ENCODE measurements at regions not wholly inside any gene's neighbourhood (a gene's known extent, or its start where the extent isn't known, plus 50 kb on each side); places are given as distances from the start of the nearest gene placed in this dataset.

GRCh38 chr16:52379551-52379950 is 167.4 kb downstream of the TOX3 start:
- peaks cover 3% of the 10 kb centered on the region; the same call in 1 of the 2 replicates for H3K9me2 ChIP-seq (ENCODE audit: insufficient read depth)
- no peaks in the 10 kb centered on the region for H3K79me2 ChIP-seq (replicated peaks; ENCODE audit: insufficient read depth)
- H3K4me2 ChIP-seq, result no peak overlapping the region
- ATAC-seq (no peak), DNase-seq (ENCODE audit: low spot score) (no peak)
- no peaks in the 10 kb centered on the region for H3F3A ChIP-seq (replicated peaks; ENCODE audit: low read depth)
- Mint-ChIP-seq H3K27me3 (ENCODE audit: insufficient read depth, low read depth, poor library complexity) (no peaks in the 10 kb centered on the region), H3K36me3 (ENCODE audit: low read depth) (no peaks in the 10 kb centered on the region), H3K4me1 (peaks cover 15% of the 10 kb centered on the region), H3K4me3 (no peak overlapping the region), H3K27ac (no peak overlapping the region), H3K9me3 (no peaks in the 10 kb centered on the region)
- H3K27ac ChIP-seq (ENCODE audit: low read depth), result no peak overlapping the region
- no peaks in the 10 kb centered on the region for H3K27me3 ChIP-seq (ENCODE audit: insufficient read depth)
- H3K4me1 ChIP-seq (ENCODE audit: insufficient read depth), result no peaks in the 10 kb centered on the region
- H4K20me1 ChIP-seq (replicated peaks; ENCODE audit: insufficient read depth), result no peaks in the 10 kb centered on the region
- no peak overlapping the region for H3K4me3 ChIP-seq
- TF ChIP-seq EZH2phosphoT487 (IDR thresholded peaks at IDR 0.05; ENCODE audit: unreplicated experiment) (no peak), ZNF462 (CRISPR knock-in tag; IDR thresholded peaks at IDR 0.05) (no peak), ZNF331 (CRISPR knock-in tag; IDR thresholded peaks at IDR 0.05; ENCODE audit: low read depth) (no peak), JUNB (IDR thresholded peaks at IDR 0.05; ENCODE audit: unreplicated experiment) (no peak), CREB1 (CRISPR knock-in tag; IDR thresholded peaks at IDR 0.05; ENCODE audit: low read depth) (no peak), CTCF (conservative IDR thresholded peaks at IDR 0.05; ENCODE audit: low read depth in 2 of 2) (no peak), NANOG (IDR thresholded peaks at IDR 0.05; ENCODE audit: borderline replicate concordance) (no peak), ETS1 (IDR thresholded peaks at IDR 0.05) (no peak), EZH2 (IDR thresholded peaks at IDR 0.05; ENCODE audit: low read depth, unreplicated experiment) (no peak), ZNF114 (CRISPR knock-in tag; IDR thresholded peaks at IDR 0.05) (no peak), STAT1 (IDR thresholded peaks at IDR 0.05; ENCODE audit: unreplicated experiment) (no peak), POLR2AphosphoS5 (IDR thresholded peaks at IDR 0.05; ENCODE audit: low read depth) (no peak)
- TF ChIP-seq, protein P1, sequence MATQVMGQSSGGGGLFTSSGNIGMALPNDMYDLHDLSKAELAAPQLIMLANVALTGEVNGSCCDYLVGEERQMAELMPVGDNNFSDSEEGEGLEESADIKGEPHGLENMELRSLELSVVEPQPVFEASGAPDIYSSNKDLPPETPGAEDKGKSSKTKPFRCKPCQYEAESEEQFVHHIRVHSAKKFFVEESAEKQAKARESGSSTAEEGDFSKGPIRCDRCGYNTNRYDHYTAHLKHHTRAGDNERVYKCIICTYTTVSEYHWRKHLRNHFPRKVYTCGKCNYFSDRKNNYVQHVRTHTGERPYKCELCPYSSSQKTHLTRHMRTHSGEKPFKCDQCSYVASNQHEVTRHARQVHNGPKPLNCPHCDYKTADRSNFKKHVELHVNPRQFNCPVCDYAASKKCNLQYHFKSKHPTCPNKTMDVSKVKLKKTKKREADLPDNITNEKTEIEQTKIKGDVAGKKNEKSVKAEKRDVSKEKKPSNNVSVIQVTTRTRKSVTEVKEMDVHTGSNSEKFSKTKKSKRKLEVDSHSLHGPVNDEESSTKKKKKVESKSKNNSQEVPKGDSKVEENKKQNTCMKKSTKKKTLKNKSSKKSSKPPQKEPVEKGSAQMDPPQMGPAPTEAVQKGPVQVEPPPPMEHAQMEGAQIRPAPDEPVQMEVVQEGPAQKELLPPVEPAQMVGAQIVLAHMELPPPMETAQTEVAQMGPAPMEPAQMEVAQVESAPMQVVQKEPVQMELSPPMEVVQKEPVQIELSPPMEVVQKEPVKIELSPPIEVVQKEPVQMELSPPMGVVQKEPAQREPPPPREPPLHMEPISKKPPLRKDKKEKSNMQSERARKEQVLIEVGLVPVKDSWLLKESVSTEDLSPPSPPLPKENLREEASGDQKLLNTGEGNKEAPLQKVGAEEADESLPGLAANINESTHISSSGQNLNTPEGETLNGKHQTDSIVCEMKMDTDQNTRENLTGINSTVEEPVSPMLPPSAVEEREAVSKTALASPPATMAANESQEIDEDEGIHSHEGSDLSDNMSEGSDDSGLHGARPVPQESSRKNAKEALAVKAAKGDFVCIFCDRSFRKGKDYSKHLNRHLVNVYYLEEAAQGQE (IDR thresholded peaks at IDR 0.05; ENCODE audit: unreplicated experiment), result no peak
- no peaks in the 10 kb centered on the region for H3K36me3 ChIP-seq (ENCODE audit: insufficient read depth)
- H2AFZ ChIP-seq, result no peak overlapping the region
